Vagina (tissue), 2 donors: ENCODE measurements at regions not wholly inside any gene's neighbourhood (a gene's known extent, or its start where the extent isn't known, plus 50 kb on each side); places are given as distances from the start of the nearest gene placed in this dataset.

ENCODE experiments used
- CTCF ChIP-seq, 3 experiments: fragments of 450-650 bp in 2 of 3; fragments of 200-600 bp in 1 of 3; sonication (generic) in 1 of 3; IDR thresholded peaks; one replicate each; pipeline ENCODE4 v1.5.1; 2017 to 2019; ENCODE audit warnings: antibody characterized with exemption in 3 of 3, mild to moderate bottlenecking in 2 of 3, moderate library complexity in 2 of 3
- POLR2AphosphoS5 ChIP-seq, 2 donors: sonication (generic); formaldehyde crosslinking; IDR thresholded peaks; one replicate each; pipeline ENCODE4 v1.9.0; 2017; ENCODE audit warnings: antibody characterized with exemption in 2 of 2, mild to moderate bottlenecking in 2 of 2, low read depth in 1 of 2; ENCODE audit not compliant: insufficient read depth in 1 of 2

GRCh38 chr10:4698075-4698474 lies 127.9 kb upstream of the AKR1E2 start:
- TF ChIP-seq CTCF (IDR thresholded peaks at IDR 0.05) (no peak), POLR2AphosphoS5 (IDR thresholded peaks at IDR 0.05; ENCODE audit: insufficient read depth in 1 of 2, low read depth in 1 of 2) (no peak)
